Muscle layer of duodenum (tissue), 2 donors: ENCODE measurements at regions not wholly inside any gene's neighbourhood (a gene's known extent, or its start where the extent isn't known, plus 50 kb on each side); places are given as distances from the start of the nearest gene placed in this dataset.

Experiments
- H3K27ac ChIP-seq: one replicate; pipeline ENCODE4 v1.7.0; 2013; ENCODE audit warnings: mild to moderate bottlenecking, low read length
- H3K27me3 ChIP-seq: one replicate; pipeline ENCODE4 v1.7.0; 2013; ENCODE audit warnings: low read depth, mild to moderate bottlenecking, control low read depth, low read length
- H3K36me3 ChIP-seq, 2 donors: one replicate each; pipeline ENCODE4 v1.7.0; 2013; ENCODE audit warnings: low read length in 2 of 2, control low read depth in 1 of 2, mild to moderate bottlenecking in 1 of 2; ENCODE audit not compliant: insufficient read depth in 2 of 2, control insufficient read depth in 1 of 2
- H3K4me1 ChIP-seq, 2 donors: one replicate each; pipeline ENCODE4 v1.7.0; 2013; ENCODE audit warnings: low read length in 2 of 2, mild to moderate bottlenecking in 2 of 2, control low read depth in 1 of 2, moderate library complexity in 1 of 2; ENCODE audit not compliant: insufficient read depth in 2 of 2, control insufficient read depth in 1 of 2
- H3K4me3 ChIP-seq, 2 donors: one replicate each; pipeline ENCODE4 v1.7.0; 2013; ENCODE audit warnings: low read length in 2 of 2, low read depth in 1 of 2, mild to moderate bottlenecking in 1 of 2
- H3K9me3 ChIP-seq, 2 donors: one replicate each; pipeline ENCODE4 v1.7.0; 2013; ENCODE audit warnings: low read length in 2 of 2, control low read depth in 1 of 2, mild to moderate bottlenecking in 1 of 2; ENCODE audit not compliant: control insufficient read depth in 1 of 2
- donor health status: healthy.

GRCh38 chrX:68994135-68994890 lies 165.5 kb downstream of the EFNB1 start:
- no peak overlapping the region for H3K27ac ChIP-seq
- no peak overlapping the region for H3K4me3 ChIP-seq
- no peaks in the 10 kb centered on the region for H3K36me3 ChIP-seq
- H3K9me3 ChIP-seq, result no peaks in the 10 kb centered on the region
- H3K27me3 ChIP-seq, result no peaks in the 10 kb centered on the region
- H3K4me1 ChIP-seq, result peaks cover 6 to 34% of the 10 kb centered on the region in 2 donors

GRCh38 chrX:68992821-68993397 lies 164.1 kb downstream of the EFNB1 start:
- Histone ChIP-seq H3K27me3 (no peaks in the 10 kb centered on the region), H3K4me3 (no peak overlapping the region), H3K27ac (no peak overlapping the region), H3K36me3 (no peaks in the 10 kb centered on the region), H3K4me1 (peaks cover 6 to 35% of the 10 kb centered on the region in 2 donors), H3K9me3 (no peaks in the 10 kb centered on the region)

- Histone ChIP-seq H3K9me3 (no peaks in the 10 kb centered on the region), H3K27me3 (no peaks in the 10 kb centered on the region), H3K36me3 (no peaks in the 10 kb centered on the region), H3K4me3 (no peak overlapping the region), H3K27ac (no peak overlapping the region), H3K4me1 (peaks cover 6 to 28% of the 10 kb centered on the region in 2 donors)
Measured at GRCh38 chrX:68991691-68992345, 163.0 kb downstream of the EFNB1 start.

GRCh38 chrX:68990948-68991347 lies 162.1 kb downstream of the EFNB1 start:
- no peaks in the 10 kb centered on the region for H3K9me3 ChIP-seq
- H3K27ac ChIP-seq, result no peak overlapping the region
- peaks cover 6 to 28% of the 10 kb centered on the region in 2 donors for H3K4me1 ChIP-seq
- no peaks in the 10 kb centered on the region for H3K36me3 ChIP-seq
- no peaks in the 10 kb centered on the region for H3K27me3 ChIP-seq
- H3K4me3 ChIP-seq, result no peak overlapping the region

- Histone ChIP-seq H3K9me3 (no peaks in the 10 kb centered on the region), H3K27me3 (no peaks in the 10 kb centered on the region), H3K4me3 (no peak overlapping the region), H3K4me1 (peaks cover 0 to 20% of the 10 kb centered on the region in 2 donors), H3K27ac (no peak overlapping the region), H3K36me3 (no peaks in the 10 kb centered on the region)
Measured at GRCh38 chrX:68989865-68990606, 161.2 kb downstream of the EFNB1 start.

- H3K4me1 ChIP-seq, result peaks cover 0 to 19% of the 10 kb centered on the region in 2 donors
- H3K36me3 ChIP-seq, result no peaks in the 10 kb centered on the region
- H3K4me3 ChIP-seq, result no peak overlapping the region
- H3K27ac ChIP-seq, result no peak overlapping the region
- no peaks in the 10 kb centered on the region for H3K27me3 ChIP-seq
- H3K9me3 ChIP-seq, result no peaks in the 10 kb centered on the region
Measured at GRCh38 chrX:68989456-68989855, 160.6 kb downstream of the EFNB1 start.

- Histone ChIP-seq H3K27ac (no peak overlapping the region), H3K27me3 (no peaks in the 10 kb centered on the region), H3K36me3 (no peaks in the 10 kb centered on the region), H3K9me3 (no peaks in the 10 kb centered on the region), H3K4me3 (no peak overlapping the region), H3K4me1 (peaks cover 0 to 19% of the 10 kb centered on the region in 2 donors)
Measured at GRCh38 chrX:68988865-68989264, 160.0 kb downstream of the EFNB1 start.

GRCh38 chrX:68985135-68985755 lies 156.4 kb downstream of the EFNB1 start:
- Histone ChIP-seq H3K36me3 (no peaks in the 10 kb centered on the region), H3K4me1 (peaks cover 0 to 11% of the 10 kb centered on the region in 2 donors), H3K9me3 (no peaks in the 10 kb centered on the region), H3K27ac (no peak overlapping the region), H3K27me3 (no peaks in the 10 kb centered on the region), H3K4me3 (no peak overlapping the region)

GRCh38 chrX:68983004-68983857 lies 154.4 kb downstream of the EFNB1 start:
- H3K27ac ChIP-seq, result no peak overlapping the region
- H3K27me3 ChIP-seq, result no peaks in the 10 kb centered on the region

GRCh38 chrX:68982476-68982875 lies 153.7 kb downstream of the EFNB1 start:
- Histone ChIP-seq H3K27ac (no peak overlapping the region), H3K9me3 (no peaks in the 10 kb centered on the region), H3K27me3 (no peaks in the 10 kb centered on the region), H3K4me3 (no peak overlapping the region), H3K36me3 (no peaks in the 10 kb centered on the region), H3K4me1 (peaks cover 0 to 7% of the 10 kb centered on the region in 2 donors)

More at GRCh38 chrX:68983004-68983857, 154.4 kb downstream of the EFNB1 start:
- no peak overlapping the region for H3K4me3 ChIP-seq
- peaks cover 0 to 4% of the 10 kb centered on the region in 2 donors for H3K4me1 ChIP-seq
- no peaks in the 10 kb centered on the region for H3K36me3 ChIP-seq
- no peaks in the 10 kb centered on the region for H3K9me3 ChIP-seq
